Skeletal muscle satellite cell (primary cell): ENCODE measurements at regions not wholly inside any gene's neighbourhood (a gene's known extent, or its start where the extent isn't known, plus 50 kb on each side); places are given as distances from the start of the nearest gene placed in this dataset.
"Not testable (repeated sequence)": the region's sequence is repeated elsewhere in the genome, so short reads cannot be mapped to it uniquely, and the experiment has no call there.

ENCODE experiments used
- H3K27me3 ChIP-seq: 2 replicates; pipeline ENCODE4 v1.7.0; 2013; ENCODE audit warnings: low read length; ENCODE audit not compliant: control insufficient read depth, insufficient read depth
- H3K36me3 ChIP-seq: 2 replicates; pipeline ENCODE4 v1.7.0; 2013; ENCODE audit warnings: mild to moderate bottlenecking, control low read depth, low read length; ENCODE audit not compliant: insufficient read depth
- H3K4me1 ChIP-seq: 2 replicates; pipeline ENCODE4 v1.7.0; 2013; ENCODE audit warnings: low read length; ENCODE audit not compliant: control insufficient read depth, insufficient read depth
- H3K4me2 ChIP-seq: 2 replicates; pipeline ENCODE4 v1.7.0; 2013; ENCODE audit warnings: mild to moderate bottlenecking, low read length
- H3K4me3 ChIP-seq: 2 replicates; pipeline ENCODE4 v1.7.0; 2013; ENCODE audit warnings: low read length
- H3K9ac ChIP-seq: 2 replicates; pipeline ENCODE4 v1.7.0; 2013; ENCODE audit warnings: mild to moderate bottlenecking, low read depth, low read length, moderate library complexity
- H3K9me3 ChIP-seq: replicated peaks from 2 replicates; pipeline ENCODE4 v1.7.0; 2013; ENCODE audit warnings: mild to moderate bottlenecking, control low read depth, low read length

DNA sequence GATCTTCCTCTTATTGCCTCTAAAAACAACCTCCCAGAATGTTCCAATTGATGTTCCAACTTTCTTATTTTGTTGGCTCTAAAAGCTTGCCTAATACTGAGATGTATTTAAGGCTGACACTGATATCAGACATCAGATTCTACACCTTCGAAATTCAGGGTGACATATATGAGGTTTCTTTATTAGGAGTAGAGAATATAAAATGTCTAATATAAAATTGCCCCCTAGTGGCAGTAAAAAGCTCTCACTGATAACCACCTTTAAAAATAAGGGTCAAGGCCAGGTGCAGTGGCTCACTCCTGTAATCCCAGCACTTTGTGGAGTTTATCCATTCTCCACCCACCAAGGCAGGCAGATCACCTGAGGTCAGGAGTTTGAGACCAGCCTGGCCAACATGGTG, 789.7 kb upstream of the SLC39A10 start:
- H3K4me1 ChIP-seq, result no peaks in the 10 kb centered on the region
- H3K4me3 ChIP-seq, result no peak overlapping the region
- H3K9ac ChIP-seq, result no peak overlapping the region

DNA sequence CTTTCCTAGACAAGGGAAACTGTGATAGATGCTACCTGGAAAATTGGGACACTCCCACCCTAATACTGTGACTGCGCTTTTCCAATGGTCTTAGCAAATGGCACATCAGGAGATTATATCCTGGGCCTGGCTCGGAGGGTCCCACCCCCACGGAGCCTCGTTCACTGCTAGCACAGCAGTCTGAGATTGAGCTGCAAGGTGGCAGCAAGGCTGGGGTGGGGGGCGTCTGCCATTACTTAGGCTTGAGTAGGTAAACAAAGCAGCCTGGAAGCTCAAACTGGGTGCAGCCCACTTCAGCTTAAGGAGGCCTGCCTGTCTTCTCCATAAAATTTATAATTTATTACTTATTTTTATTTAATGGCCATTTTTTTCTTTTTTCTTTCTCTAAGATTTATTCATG, 802.1 kb upstream of the SLC39A10 start:
- Histone ChIP-seq H3K27me3 (no peaks in the 10 kb centered on the region), H3K4me2 (no peak overlapping the region), H3K9ac (no peak overlapping the region), H3K4me1 (no peaks in the 10 kb centered on the region), H3K36me3 (no peaks in the 10 kb centered on the region), H3K9me3 (no peaks in the 10 kb centered on the region), H3K4me3 (no peak overlapping the region)

More for the DNA sequence above, 789.7 kb upstream of the SLC39A10 start:
- Histone ChIP-seq H3K4me2 (no peak overlapping the region), H3K36me3 (no peaks in the 10 kb centered on the region), H3K9me3 (no peaks in the 10 kb centered on the region), H3K27me3 (no peaks in the 10 kb centered on the region)

DNA sequence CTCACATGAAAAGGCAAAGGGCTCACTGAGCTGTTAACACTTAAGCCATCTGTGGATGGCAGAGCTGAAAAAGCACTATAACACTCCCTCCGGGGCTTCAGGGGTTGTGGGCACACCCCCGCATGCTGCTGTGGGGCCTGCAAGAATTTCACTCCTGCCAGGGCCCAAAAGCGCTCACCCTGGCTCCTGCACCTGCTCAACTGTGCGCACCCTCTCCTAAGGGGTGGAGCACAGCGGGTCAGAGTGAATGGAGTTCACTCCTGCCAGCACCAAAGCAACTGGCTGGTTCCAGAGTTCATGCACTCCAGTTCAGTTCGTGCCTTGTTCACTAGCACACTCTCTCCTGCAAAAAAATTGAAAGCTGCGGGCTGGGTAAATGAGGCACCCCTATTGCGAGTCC, 814.2 kb upstream of the SLC39A10 start:
- Histone ChIP-seq H3K4me2 (no peak overlapping the region), H3K4me1 (no peaks in the 10 kb centered on the region), H3K4me3 (no peak overlapping the region), H3K36me3 (no peaks in the 10 kb centered on the region), H3K9ac (no peak overlapping the region), H3K9me3 (no peaks in the 10 kb centered on the region), H3K27me3 (no peaks in the 10 kb centered on the region)

DNA sequence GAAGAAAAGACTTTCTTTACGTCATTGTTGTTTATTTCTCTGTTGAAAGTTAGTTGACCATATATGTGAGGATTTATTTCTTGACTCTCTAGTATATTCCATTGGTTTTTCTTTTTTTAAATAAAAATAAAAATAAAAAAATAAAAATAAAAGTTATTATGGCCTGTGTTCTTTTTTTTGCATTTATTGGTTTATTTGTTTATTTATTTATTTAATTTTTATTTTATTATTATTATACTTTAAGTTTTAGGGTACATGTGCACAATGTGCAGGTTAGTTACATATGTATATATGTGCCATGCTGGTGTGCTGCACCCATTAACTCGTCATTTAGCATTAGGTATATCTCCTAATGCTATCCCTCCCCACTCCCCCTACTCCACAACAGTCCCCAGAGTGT, 822.7 kb upstream of the SLC39A10 start:
- H3K4me2 ChIP-seq, H3K36me3 ChIP-seq, H3K9ac ChIP-seq, H3K4me1 ChIP-seq, H3K4me3 ChIP-seq, H3K9me3 ChIP-seq, H3K27me3 ChIP-seq: not testable (repeated sequence)

DNA sequence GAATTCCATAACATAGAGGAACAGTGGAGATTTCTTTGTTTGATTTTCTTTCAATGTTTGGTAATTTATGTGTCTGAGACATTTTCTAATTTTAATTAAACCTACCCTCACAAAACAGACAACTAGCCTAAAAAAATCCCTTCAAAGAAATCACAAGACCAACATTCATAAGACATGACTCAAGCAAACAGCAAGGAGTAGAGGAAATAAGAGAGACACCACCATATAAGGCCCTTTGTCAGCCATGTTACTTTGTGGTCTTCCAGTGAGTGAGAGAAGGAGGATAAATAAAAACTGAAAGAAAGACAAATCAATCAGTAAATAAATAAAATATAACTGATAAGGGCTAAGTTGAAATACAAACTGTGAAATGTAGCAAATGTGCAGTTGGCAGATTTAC, 830.8 kb upstream of the SLC39A10 start:
- Histone ChIP-seq H3K4me3 (no peak overlapping the region), H3K4me2 (no peak overlapping the region), H3K27me3 (no peaks in the 10 kb centered on the region), H3K36me3 (no peaks in the 10 kb centered on the region), H3K9ac (no peak overlapping the region), H3K9me3 (no peaks in the 10 kb centered on the region), H3K4me1 (no peaks in the 10 kb centered on the region)

DNA sequence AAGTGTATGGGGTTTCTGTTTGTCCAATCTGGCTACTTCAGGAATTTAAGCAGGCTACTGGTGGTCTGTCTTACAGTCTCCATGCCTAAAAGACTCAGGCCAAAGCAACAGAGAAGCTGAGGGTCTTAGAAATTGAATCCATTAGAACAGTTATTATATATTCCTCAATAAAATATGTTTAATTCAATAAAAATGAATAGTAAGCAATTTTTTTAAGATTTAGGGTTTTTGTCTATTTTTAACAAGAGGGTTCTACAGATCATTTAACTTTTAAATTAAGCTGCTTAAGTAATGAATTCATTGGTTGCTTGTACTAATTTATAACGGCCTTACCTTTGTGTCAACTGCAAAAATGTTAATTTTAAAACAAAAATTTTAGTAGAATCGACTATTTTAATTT, 832.6 kb upstream of the SLC39A10 start:
- Histone ChIP-seq H3K9me3 (no peaks in the 10 kb centered on the region), H3K4me1 (no peaks in the 10 kb centered on the region), H3K36me3 (no peaks in the 10 kb centered on the region)

DNA sequence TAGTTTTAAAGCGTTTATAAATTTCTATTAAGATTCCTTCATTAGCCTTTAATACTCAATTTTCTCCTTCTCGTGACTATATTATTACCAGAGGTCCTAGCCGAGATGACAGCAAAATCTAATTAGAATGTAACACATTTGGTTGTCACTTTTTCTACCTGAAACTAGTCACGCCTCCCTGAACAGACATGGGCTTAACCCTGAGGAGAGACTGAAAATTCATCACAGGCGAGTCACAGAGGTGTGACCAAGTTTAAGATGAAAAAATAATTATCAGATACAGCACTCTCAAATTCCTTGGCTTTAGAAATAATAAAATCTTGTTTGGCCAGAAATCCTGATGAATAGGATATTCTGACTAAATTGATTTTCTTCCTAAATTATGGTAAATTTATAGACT, 834.4 kb upstream of the SLC39A10 start:
- Histone ChIP-seq H3K9ac (no peak overlapping the region), H3K4me1 (no peaks in the 10 kb centered on the region), H3K9me3 (no peaks in the 10 kb centered on the region), H3K36me3 (no peaks in the 10 kb centered on the region), H3K4me3 (no peak overlapping the region), H3K4me2 (no peak overlapping the region), H3K27me3 (no peaks in the 10 kb centered on the region)

More for the DNA sequence above, 832.6 kb upstream of the SLC39A10 start:
- Histone ChIP-seq H3K4me3 (no peak overlapping the region), H3K4me2 (no peak overlapping the region), H3K9ac (no peak overlapping the region), H3K27me3 (no peaks in the 10 kb centered on the region)

DNA sequence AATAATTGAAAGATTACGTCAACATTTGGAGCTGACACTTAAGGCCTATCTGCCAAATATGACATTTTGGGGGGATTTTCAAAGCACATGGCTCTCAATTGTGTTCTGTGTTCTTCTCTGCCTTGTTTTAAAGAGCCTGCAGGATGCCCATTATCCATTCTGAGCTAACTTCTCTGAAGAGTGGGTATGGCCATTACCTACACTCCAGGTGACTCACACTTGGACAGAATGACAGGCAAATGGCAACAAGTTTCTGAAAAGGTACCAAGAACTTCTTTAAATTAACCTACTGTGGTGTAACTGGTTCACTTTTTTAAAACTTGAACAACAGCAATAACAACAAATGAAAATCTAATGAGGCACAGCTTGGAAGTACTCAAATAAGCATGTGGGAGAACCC, 834.9 kb upstream of the SLC39A10 start:
- Histone ChIP-seq H3K4me3 (no peak overlapping the region), H3K27me3 (no peaks in the 10 kb centered on the region), H3K4me1 (no peaks in the 10 kb centered on the region), H3K4me2 (no peak overlapping the region), H3K9me3 (no peaks in the 10 kb centered on the region), H3K9ac (no peak overlapping the region), H3K36me3 (no peaks in the 10 kb centered on the region)

DNA sequence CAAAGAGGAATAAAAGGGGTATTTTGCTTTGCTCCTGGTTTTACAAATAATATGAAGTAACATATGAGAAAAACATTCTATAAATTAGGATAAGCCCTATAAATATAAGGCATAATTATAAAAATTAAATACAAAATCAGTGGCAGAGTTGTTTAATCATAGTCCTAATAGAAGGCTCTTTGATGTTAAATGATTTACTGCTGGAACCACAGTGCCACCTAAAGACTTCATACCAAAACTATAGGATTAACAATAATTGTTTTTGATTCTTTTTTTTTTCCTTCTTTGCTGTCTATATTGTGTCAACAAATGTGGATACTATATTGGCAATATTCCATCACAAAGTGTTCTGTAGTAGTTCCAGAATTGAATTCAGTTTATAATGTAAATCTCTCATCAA, 837.7 kb upstream of the SLC39A10 start:
- no peaks in the 10 kb centered on the region for H3K9me3 ChIP-seq
- no peaks in the 10 kb centered on the region for H3K27me3 ChIP-seq
- H3K9ac ChIP-seq, result no peak overlapping the region
- no peaks in the 10 kb centered on the region for H3K36me3 ChIP-seq
- H3K4me2 ChIP-seq, result no peak overlapping the region
- no peak overlapping the region for H3K4me3 ChIP-seq
- peaks cover 6% of the 10 kb centered on the region for H3K4me1 ChIP-seq

DNA sequence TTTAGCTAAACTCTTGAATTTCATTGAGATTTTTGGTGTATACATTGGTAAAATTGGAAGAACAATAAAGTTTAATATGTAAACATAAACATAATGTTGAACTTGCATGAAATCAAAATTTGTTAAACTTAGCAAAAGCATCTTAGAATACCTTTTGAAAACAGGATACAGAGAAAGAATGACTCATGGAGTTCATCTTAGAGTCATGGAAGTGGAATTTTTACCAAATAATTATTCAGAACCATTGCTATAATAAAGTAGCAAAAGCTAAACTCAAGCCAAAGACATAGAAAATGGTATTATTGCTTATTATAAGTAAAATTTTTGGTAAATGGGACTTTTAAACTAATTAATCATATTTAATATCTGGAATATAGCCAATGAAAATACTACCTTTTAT, 841.6 kb upstream of the SLC39A10 start:
- no peak overlapping the region for H3K4me2 ChIP-seq
- H3K9me3 ChIP-seq, result no peaks in the 10 kb centered on the region
- H3K9ac ChIP-seq, result no peak overlapping the region
- H3K36me3 ChIP-seq, result no peaks in the 10 kb centered on the region
- H3K4me3 ChIP-seq, result no peak overlapping the region
- no peaks in the 10 kb centered on the region for H3K27me3 ChIP-seq
- H3K4me1 ChIP-seq, result peaks cover 6% of the 10 kb centered on the region

DNA sequence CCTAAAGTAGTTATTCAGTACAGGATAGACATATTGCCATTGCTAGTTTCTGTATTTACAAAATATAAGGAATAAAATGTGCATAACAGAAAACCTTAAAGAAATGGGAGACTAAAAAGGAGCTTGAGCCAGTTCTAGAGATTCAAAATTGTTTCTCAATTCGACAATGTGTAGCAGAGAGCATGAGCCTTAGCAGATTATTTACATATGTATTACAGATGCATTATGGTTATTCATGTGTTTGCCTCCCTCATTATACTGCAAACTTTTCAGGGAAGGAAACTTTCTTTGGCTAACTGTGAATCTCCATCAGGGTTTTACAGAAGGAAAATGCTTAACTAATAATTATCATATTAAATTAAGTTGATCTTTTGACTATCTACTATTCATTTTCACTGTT, 854.4 kb upstream of the SLC39A10 start:
- H3K36me3 ChIP-seq, result no peaks in the 10 kb centered on the region
- H3K9ac ChIP-seq, result no peak overlapping the region
- no peak overlapping the region for H3K4me2 ChIP-seq
- no peaks in the 10 kb centered on the region for H3K27me3 ChIP-seq
- H3K4me3 ChIP-seq, result no peak overlapping the region
- no peaks in the 10 kb centered on the region for H3K4me1 ChIP-seq
- H3K9me3 ChIP-seq, result no peaks in the 10 kb centered on the region

DNA sequence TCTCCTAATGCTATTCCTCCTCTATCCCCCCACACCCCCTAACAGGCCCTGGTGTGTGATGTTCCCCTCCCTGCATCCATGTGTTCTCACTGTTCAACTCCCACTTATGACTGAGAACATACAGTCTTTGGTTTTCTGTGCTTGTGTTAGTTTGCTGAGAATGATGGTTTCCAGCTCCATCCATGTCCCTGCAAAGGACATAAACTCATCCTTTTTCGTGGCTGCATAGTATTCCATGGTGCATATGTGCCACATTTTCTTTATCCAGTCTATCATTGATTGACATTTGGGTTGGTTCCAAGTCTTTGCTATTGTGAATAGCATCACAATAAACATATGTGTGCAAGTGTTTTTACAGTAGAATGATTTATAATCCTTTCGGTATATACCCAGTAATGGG, 870.0 kb upstream of the SLC39A10 start:
- not testable (repeated sequence) for H3K27me3 ChIP-seq, H3K4me3 ChIP-seq, H3K4me2 ChIP-seq, H3K9ac ChIP-seq, H3K36me3 ChIP-seq, H3K4me1 ChIP-seq, H3K9me3 ChIP-seq

DNA sequence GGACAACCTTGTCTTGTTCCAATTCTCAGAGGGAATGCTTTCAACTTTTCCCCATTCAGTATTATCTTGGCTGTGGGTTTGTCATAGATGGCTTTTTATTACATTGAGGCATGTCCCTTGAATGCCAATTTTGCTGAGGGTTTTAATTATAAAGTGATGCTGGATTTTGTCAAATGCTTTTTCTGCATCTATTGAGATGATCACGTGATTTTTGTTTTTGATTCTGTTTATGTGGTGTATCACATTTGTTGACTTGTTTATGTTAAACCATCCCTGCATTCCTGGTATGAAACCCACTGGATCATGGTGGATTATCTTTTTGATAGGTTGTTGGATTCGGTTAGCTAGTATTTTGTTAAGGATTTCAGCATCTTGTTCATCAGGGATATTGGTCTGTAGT, 885.6 kb upstream of the SLC39A10 start:
- not testable (repeated sequence) for H3K9ac ChIP-seq, H3K4me1 ChIP-seq, H3K27me3 ChIP-seq, H3K4me2 ChIP-seq, H3K36me3 ChIP-seq, H3K9me3 ChIP-seq, H3K4me3 ChIP-seq
